ENCODE measurements at regions not wholly inside any gene's neighbourhood (a gene's known extent, or its start where the extent isn't known, plus 50 kb on each side); places are given as distances from the start of the nearest gene placed in this dataset.

- H3K36me3 ChIP-seq (ENCODE audit: control insufficient read depth, insufficient read depth, low read length) = no peaks in the 10 kb centered on the region
- ChIA-PET CTCF (interaction anchor here (1.8 kb wide), 1 partner anchor 22 kb away, joined by 4 read pairs; no protein-coding TSS in a partner anchor), POLR2A (no interaction called here)
- no peaks in the 10 kb centered on the region; the same call in 1 of the 2 replicates for H3K27me3 ChIP-seq (ENCODE audit: control insufficient read depth, insufficient read depth, low read length)
- no peak overlapping the region for H3K4me3 ChIP-seq (ENCODE audit: low read depth, low read length)
- DNase-seq (ENCODE audit: low read depth) = no peak
- no peak for TF ChIP-seq CTCF (IDR thresholded peaks at IDR 0.05; ENCODE audit: insufficient read depth, low read depth, low read length)
Measured at GRCh38 chr20:48195121-48195870, 410.0 kb upstream of the SULF2 start.

GRCh38 chr20:48194583-48194982 lies 409.3 kb upstream of the SULF2 start:
- ChIA-PET POLR2A (no interaction called here), CTCF (interaction anchor here (1.8 kb wide), 1 partner anchor 21 kb away, joined by 4 read pairs; no protein-coding TSS in a partner anchor)
- no peaks in the 10 kb centered on the region for H3K36me3 ChIP-seq (ENCODE audit: control insufficient read depth, insufficient read depth, low read length)
- TF ChIP-seq CTCF (IDR thresholded peaks at IDR 0.05; ENCODE audit: insufficient read depth, low read depth, low read length) = no peak
- no peak for DNase-seq (ENCODE audit: low read depth)
- H3K4me3 ChIP-seq (ENCODE audit: low read depth, low read length) = no peak overlapping the region
- H3K27me3 ChIP-seq (ENCODE audit: control insufficient read depth, insufficient read depth, low read length) = no peaks in the 10 kb centered on the region; the same call in 1 of the 2 replicates

GRCh38 chr20:48193627-48194425 lies 408.5 kb upstream of the SULF2 start:
- POLR2A ChIA-PET = no interaction called here
- Histone ChIP-seq H3K4me3 (ENCODE audit: low read depth, low read length) (no peak overlapping the region), H3K27me3 (ENCODE audit: control insufficient read depth, insufficient read depth, low read length) (no peaks in the 10 kb centered on the region; the same call in 1 of the 2 replicates), H3K36me3 (ENCODE audit: control insufficient read depth, insufficient read depth, low read length) (no peaks in the 10 kb centered on the region)
- CTCF ChIA-PET = interaction anchor here (1.8 to 2.0 kb wide), 2 partner anchors 20 to 407 kb away, joined by 4 to 6 read pairs; no protein-coding TSS in a partner anchor
- TF ChIP-seq CTCF (IDR thresholded peaks at IDR 0.05; ENCODE audit: insufficient read depth, low read depth, low read length) = no peak
- no peak for DNase-seq (ENCODE audit: low read depth)

- no peak overlapping the region for H3K4me3 ChIP-seq (ENCODE audit: low read depth, low read length)
- ChIA-PET POLR2A (no interaction called here), CTCF (interaction anchor here (1.4 to 2.0 kb wide), 2 partner anchors 11 to 406 kb away, joined by 4 to 6 read pairs; no protein-coding TSS in a partner anchor)
- DNase-seq (ENCODE audit: low read depth) = no peak
- H3K36me3 ChIP-seq (ENCODE audit: control insufficient read depth, insufficient read depth, low read length) = no peaks in the 10 kb centered on the region
- TF ChIP-seq CTCF (IDR thresholded peaks at IDR 0.05; ENCODE audit: insufficient read depth, low read depth, low read length) = no peak
- no peaks in the 10 kb centered on the region; the same call in 1 of the 2 replicates for H3K27me3 ChIP-seq (ENCODE audit: control insufficient read depth, insufficient read depth, low read length)
Measured at GRCh38 chr20:48192109-48192508, 406.8 kb upstream of the SULF2 start.

GRCh38 chr20:48191200-48191599 lies 405.9 kb upstream of the SULF2 start:
- Histone ChIP-seq H3K36me3 (ENCODE audit: control insufficient read depth, insufficient read depth, low read length) (no peaks in the 10 kb centered on the region), H3K4me3 (ENCODE audit: low read depth, low read length) (no peak overlapping the region), H3K27me3 (ENCODE audit: control insufficient read depth, insufficient read depth, low read length) (no peaks in the 10 kb centered on the region; the same call in 1 of the 2 replicates)
- CTCF ChIA-PET = interaction anchor here (1.4 kb wide), 2 partner anchors 12 to 336 kb away, joined by 3 to 4 read pairs; no protein-coding TSS in a partner anchor
- POLR2A ChIA-PET = no interaction called here
- TF ChIP-seq CTCF (IDR thresholded peaks at IDR 0.05; ENCODE audit: insufficient read depth, low read depth, low read length) = 0 out of 2 replicates have a peak, but pooled peaks have one; percentile 6
- DNase-seq (ENCODE audit: low read depth) = no peak
